Stimulated activated CD8-positive, alpha-beta memory T cell treated with anti-CD3 and anti-CD28 coated beads, Interleukin-7, amount 100 ng/mL, for 1 hour (primary cell): ENCODE measurements at regions not wholly inside any gene's neighbourhood (a gene's known extent, or its start where the extent isn't known, plus 50 kb on each side); places are given as distances from the start of the nearest gene placed in this dataset.

Source experiments
- DNase-seq, 2 donors: peaks; one replicate each; pipeline ENCODE4 v3.0.0-alpha.2; 2020; ENCODE audit warnings: low read depth in 2 of 2

DNA sequence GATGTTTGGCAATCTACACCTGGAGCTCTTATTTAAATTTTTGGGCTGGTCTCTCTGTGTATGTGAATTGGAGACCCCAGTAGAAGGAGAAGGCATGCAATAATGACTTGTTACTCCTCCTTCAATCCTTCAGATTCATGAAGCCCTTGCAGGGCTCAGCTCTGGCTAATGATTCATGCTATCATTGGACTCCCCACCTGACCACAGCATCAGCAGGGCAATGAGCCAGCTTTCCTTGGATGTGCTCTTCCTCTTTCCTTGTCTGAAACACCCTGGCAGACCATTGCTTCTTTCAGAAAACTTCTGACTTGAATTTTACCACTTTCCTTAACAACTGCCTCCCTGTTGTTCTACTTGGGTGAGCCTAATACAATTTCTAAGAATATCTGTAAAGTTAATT lies 1019.2 kb downstream of the AACS start:
- no peak for DNase-seq

DNA sequence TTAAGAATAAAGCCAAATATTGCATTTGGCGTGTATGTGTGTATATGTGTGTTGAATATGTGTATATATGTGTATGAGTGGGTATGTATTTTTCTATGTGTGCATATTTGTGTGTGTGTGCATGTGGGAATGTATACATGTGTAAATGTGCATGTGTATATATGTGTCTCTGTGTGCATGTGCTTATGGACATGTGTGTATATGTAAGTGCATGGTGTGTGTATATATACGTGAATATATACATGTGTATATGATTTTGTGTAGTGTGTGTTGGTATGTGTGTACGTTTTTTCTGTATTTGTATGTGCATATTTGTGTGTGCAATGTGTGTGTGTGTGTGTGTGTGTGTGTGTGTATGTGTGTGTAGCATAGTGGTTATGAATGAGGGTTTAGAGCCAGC lies 1021.0 kb downstream of the AACS start:
- no peak for DNase-seq

DNA sequence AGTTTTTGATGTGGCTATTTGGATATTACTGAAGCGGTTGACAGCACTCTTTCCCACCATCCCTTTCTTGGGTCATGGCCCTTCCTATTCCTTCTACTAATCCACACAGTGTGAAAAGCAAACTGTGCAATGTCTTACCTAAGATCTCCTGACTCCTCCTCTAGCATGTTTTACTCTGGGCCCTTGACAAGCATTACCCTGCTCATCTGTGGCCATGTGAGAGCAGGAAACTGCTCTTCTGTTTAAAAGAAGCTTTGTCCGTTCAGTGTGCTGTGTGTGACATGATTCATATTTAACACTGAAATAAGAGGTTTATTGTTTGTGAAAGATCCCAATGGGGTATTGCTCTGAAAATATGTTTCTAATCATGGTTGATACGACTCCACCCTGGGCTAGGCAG lies 1022.5 kb downstream of the AACS start:
- DNase-seq = no peak

DNA sequence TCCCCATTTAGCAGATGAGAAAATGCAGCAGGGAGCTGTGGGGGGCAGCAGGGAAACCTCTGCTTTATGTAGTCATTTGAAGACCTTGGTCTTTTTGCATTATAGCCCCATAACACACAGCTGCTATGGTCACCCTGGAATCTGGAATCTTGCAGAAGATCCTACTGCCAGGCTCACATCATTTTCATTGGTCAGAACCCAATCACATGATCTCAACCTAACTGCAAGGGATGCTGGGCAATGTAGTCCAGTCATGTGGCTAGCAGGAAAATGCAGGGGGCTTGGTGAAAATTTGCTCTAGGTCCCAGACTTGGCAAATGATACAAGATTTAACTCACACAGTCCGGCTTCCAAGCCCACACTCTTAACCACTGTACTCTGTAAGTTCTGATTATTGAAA lies 1028.7 kb downstream of the AACS start:
- DNase-seq = no peak

DNA sequence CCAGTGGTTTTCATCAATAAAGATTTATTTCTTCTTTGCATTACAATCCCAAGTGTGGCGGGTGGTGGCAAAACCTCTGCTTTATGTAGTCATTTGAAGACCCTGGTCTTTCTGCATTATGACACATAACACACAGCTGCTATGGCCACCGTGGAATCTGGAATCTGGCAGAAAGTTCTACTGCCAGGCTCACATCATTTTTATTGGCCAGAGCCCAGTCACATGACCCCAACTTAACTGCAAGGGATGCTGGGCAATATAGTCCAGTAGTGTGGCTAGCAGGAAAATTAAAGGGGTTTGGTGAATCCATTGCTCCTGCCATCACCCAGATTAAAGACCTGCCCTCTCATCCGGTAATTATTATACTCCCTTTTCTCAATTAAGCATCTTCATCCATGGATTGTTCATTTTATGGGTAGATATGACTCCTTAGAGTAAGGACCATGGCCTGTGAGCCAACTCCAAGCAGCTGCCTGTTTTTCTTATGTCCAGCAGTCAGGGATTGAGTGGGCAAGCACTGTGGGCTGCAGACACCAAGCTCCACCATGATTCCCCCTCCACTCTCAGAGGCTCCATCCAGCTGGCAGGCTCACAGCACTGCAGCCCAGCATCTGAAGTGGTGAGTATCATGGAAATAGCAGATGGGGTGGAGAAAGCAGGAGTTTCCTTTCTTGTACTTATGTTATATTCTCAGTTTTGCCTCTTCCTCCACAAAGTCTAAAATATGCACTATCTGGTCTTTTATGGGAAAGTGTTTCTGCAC lies 1030.7 kb downstream of the AACS start:
- DNase-seq = no peak

DNA sequence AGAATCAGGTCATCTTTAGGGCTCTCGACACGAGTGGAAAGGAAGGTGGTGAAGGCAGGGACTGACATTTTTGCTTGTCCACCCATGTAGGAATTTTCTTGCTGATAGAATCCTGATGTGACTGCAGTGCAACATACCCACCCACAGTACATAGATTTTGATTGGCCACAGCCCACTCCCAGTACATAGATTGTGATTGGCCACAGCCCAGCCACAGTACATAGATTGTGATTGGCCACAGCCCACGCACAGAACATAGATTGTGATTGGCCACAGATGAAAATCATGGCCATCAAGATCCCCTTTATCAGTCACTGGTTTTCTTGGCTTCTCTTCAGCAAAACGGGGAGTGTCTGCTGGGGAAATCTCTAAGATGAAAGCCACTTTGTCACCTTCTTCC lies 1041.5 kb downstream of the AACS start:
- DNase-seq = no peak

DNA sequence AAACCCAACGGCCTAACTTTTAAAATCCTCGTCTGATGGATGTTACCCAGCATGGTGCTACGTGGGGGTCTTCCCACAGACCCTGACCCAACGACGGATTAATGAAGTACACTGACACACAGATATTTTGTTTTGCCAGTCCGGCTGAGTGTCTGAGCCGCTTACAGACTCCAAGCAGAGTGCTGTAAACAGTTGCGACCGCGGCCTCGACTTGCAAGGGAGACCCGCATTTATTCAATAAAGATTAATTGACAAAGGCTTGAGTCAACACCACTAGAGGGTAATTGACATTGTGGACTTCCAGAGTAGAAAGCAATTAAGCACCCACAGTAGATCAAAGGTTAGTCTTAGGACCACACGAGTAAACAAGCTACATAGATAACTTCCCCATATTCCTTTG lies 1042.4 kb downstream of the AACS start:
- no peak for DNase-seq

DNA sequence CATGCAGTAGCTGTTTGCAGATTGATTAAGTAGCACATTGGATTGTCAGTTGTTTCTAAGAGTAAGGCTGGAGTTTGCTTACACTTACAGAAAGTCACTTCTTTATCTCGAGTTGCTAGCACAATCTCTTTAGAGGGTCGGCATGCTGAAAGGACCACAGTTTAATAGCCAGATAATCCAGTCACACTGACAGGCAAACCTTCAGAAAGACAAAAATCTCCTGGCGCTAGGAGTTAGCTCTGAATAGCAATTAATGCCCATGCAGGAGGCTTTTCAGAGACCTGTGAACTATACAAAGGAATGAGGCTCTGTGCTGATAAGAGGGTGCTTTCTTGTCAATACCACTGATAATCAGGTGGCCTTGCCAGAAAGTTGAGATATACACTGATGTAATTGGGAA lies 1043.0 kb downstream of the AACS start:
- no peak for DNase-seq

DNA sequence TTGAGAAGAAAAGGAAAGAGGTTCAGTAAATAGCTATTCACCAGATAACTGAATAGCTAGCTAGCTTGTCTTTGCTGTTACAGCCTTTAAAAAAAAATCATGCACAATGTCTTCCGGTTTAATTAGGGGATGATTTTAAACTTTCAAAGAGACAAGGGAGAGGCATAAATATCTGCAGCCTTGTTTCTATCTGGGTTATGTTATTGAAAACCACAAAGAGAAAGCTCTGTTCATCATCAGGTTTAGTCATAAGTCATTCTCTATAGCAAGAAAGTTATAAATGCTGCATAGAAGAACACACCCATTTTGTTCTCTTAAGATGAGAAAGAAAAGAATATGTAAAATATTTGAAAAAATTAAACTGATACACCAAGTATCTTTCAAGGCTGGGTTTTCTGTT lies 1046.9 kb downstream of the AACS start:
- DNase-seq = no peak

DNA sequence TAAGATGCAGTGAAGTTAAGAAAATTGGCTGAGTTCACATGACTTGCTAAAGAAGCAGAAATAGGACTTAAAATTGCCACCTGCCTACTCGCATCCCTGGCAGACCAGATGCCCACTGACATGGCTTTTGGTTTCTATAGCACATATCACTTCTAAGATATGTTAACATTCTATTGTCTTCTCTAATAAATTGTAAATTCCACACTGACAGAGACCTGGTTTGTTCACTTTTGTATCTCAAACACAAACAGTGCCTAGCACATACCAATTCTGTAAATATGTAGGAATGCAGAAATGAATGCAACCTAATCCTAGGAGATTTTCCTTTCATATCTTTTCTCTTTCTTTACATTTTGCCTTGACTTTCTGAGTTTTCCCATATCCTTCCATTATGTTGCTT lies 1047.6 kb downstream of the AACS start:
- no peak for DNase-seq

DNA sequence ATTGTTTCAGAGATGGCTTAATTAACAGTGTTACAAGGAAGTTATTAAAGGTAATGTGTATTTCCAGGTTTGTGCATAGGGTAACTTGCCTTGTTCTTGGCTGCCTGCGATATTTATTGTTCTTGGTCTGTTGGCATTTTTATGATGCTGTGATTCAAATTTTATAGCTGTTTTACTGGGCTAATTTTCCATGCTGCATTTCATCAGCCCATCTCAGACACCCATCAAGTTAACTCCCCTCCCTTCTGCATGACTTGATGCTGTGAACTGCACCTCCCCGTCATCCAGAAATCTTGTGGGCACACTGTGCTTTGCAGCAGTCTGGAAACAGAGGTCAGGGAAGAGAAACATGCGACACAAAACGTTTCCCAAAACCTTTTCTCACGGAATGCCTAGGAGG lies 1049.2 kb downstream of the AACS start:
- no peak for DNase-seq

DNA sequence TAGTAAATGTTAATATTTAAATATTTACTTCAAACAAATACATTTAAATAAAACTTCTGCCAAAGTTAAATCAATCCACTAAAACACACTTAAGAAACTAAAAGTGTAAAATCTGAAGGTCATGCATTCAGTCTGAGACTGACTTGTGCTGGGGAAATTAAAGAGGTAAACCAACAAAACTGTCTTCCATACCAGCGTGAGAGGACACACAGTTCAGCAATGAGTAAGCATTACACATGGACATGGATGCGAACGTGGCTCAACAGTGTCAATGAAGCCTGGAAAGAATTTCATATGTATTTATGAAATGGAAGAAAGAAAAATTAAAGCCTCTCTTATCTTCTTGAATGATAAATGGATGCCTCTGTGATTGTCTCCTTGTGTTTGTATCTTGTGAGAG lies 1052.3 kb downstream of the AACS start:
- no peak for DNase-seq

DNA sequence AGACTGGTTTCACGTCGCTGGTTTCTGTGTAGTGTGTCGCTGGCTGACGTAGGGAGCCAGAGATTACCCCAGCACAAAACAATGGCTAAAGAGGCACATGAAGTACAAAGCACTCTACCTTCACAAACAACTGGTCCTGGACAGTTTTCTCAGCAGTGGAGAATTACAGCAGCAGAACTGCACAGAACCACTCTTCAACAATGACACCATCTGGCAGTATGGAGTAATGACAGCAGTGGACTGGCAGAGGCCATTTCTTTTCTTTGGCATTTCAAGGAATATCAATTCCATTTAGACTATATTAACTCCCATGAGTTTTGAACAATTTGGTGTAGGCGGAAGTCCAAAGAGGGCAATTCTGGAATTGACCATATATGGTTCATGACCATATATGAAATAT lies 1074.1 kb downstream of the AACS start:
- no peak for DNase-seq

DNA sequence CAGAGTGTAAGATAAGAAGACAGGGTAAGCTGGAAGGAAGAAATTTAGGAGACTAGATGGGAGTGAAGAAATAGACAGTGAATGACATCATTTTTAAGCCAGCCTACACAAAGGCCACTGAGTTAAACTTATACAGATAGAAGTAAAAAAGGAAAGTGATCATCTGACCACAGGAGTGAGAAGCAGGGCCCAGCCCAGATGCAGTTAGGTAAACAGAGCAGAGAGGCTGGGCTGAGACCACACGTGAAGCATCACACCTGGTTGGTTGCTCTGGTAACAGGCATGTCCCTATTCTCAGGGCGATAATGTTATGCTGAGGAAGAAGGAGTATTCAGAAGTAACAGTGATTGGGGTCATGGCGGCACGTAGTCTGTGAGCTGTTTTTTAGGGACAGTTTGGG lies 1079.4 kb downstream of the AACS start:
- no peak for DNase-seq

DNA sequence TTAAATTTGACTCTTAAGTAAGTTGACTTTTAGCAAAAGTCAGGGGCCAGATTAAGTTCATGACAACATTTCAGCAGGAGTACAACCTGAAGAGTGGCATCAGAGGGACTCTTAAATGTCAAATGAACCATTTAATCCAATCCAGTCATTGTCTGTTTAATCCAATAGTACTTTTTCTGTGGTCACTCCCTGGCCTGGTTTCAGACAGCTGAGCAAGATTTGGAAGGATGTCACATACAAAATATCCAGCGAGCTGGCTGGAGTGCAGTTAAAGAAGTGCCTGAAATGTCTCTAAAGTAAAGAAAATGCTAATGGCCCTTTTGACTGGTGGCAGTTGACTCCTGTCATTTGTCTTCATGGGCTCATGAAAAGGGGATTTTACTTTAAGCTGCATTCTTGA lies 1082.1 kb downstream of the AACS start:
- no peak for DNase-seq

DNA sequence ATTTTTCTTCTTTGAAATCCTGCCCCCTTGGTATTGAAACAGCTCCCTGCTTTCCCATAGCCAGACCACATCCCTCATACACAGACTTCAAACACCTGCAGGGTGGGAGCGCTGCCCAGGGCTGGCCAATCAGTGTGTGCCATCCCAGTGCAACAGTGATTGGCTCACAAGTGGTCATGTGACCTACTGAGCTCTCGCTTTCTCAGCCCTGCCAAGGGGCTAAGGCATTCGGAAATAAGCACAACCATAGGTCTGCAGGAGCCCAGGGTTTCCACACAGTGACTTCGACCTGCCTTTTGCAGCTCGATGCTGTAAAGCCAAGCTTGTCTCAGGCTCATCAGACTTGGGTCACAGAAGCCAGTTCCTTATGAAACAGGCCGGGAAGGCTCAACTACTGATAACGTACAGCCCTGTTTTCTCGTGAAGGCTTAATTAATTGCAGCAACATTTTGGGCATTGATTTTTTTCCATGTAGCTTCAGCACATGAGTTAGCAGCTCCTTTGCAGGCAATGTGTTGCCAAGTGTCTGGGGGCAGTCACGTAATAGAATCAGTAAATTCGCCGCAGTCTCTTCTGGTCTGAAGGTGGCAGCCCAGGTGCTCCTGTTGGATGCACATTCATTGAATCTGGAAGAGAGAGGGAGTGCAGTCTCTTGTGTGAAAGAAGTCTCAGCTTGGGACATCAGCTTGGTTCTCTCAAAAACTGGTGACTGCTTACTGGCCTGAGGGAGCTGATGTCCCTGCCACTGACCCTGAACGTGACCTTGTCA lies 1091.8 kb downstream of the AACS start:
- no peak for DNase-seq

DNA sequence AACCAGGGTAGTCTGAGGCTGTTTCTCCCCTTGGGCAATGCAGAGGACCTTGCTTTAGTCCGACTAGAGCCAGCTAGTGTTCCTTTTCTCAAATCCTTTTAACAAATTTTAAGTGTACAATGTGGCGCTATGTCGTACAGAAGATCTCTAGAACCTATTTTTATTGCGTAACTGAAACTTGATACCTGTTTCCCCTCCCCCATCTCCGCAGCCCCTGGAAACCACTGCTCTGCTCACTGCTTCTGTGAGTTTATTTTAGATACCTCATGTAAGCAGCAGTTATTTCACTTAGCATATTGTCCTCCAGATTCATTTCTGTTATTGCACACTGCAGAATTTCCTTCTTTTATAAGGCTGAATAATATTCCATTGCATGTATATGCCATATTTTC lies 1092.3 kb downstream of the AACS start:
- no peak for DNase-seq

DNA sequence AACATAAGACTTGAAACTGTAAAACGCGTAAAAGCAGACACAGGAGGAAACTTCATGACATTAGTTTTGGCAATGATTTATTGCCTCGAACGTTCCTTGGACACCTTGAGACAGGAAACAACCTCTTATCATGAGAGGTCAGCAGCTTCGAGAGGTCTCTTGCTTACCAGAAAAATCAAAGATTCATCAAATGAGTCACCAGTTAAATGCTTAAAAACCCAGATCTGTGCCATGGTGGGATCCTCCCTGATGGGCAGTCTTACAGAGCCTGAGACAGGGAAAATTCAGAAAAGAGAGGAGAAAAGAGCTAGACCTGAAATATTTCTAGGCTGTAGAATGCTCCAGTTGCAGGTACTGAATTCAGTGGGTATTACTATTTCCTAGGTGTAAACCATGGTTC lies 1093.9 kb downstream of the AACS start:
- no peak for DNase-seq

DNA sequence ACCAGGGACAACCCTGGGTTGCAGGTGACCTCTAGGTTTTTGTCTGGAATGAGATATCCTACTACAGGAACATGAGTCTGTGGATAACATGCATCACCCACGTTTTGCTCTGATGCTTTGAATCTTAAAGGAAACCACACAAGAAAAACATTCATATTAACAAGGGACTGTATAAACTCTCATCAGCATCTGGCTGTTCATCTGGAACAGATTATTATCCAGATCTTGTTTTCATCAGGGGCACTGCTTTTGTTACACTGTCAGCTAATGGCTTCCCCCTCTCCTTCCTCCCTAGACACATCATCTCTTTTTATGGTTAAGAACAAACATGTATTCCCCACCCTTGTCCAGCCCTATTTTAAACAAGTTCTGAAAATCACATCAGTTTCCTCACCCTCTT lies 1095.7 kb downstream of the AACS start:
- no peak for DNase-seq

DNA sequence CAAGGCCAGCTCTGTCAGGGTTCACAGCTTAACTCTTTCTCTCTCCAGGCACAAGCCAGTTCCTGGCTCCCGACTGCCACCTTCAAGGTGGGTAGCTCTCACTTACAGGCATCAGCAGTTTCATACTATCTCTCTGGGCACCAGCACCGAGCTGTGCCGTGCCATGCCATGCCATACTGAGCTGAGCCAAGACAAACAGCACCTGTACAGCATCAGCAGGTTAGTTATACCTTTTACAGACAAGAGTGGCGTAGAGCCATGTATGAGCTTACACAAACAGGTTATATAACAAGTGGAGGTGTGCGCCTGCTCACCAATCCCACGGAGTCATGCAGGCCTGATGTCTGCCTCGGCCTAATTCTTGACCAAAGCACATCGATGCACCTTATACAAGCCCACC lies 1098.7 kb downstream of the AACS start:
- no peak for DNase-seq

DNA sequence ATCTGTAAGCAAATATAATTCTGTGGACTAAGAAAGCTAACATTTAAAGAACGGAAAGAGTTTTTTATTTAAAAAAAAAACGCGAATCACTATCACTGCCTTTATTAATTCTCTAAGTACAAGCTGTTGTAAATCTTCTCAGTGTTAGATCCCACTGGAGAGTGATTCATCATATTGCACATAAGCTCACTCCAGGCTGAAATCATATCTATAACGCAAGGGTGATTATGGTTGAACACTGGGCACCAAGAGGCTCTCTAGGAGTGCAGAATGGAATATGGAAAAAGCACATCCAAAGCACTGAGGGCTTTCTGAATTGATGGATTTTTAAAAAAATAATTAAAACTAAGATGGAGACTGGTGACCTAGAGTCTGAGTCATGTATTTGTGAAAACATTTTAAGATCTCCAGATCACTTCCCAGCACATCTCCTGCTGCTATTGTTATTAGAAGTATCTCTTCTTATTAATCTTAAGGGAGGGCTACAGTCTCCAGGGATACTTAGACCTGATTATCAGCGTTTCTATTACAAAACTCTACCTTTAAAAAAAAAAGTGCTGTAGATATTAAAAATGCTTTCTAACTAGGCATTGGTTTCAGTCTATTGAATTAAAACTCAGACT lies 1106.8 kb downstream of the AACS start:
- DNase-seq = no peak

DNA sequence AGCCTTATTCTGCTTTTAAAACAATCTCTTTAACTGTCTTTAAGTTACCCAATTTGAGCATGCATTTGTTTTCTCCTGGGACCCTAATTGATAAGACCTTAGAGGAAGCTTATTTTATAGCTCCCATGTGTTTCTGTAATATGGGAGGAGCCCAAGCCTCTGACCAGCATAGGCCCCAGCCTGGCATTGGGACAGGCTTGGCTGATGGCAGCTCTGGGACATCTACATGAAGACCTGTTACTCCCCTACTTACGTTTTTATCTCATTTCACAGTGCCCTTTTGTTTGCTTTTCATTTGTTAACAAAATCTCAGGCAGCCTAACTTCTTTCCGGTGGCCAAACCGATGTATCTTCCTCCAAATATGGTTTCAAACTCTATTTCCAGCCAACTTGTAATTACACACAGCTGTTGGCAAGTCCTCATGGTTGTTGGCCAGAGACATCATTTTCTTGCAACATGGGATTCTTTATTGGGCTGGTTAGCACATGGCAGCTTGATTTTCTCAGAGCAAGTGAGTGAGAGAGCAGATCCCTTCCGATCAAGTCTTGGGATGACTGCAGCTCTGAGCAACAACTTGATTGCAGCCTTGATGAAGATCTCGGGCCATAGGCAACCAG lies 1117.5 kb downstream of the AACS start:
- DNase-seq = no peak

DNA sequence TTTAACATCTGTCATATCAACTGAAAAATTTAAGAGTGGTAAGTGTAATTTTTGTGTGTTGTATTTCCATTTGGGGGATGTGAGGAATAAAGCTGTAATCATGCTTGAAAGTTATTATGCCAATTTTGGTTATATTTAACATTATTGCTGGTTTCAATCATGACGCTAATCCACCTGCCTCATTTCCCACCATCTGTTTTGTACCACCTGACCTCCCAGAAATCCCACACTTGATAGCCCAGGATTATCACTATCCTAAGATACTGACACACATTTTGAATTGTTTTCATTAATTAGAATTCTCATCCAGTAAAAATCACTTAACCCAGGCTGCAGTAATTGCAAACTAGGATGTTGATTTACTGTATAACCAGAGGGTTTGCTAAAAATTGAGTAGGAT lies 1119.8 kb downstream of the AACS start:
- DNase-seq = no peak
